ENCODE measurements at regions not wholly inside any gene's neighbourhood (a gene's known extent, or its start where the extent isn't known, plus 50 kb on each side); places are given as distances from the start of the nearest gene placed in this dataset.

- no peak for TF ChIP-seq ETS1 (IDR thresholded peaks at IDR 0.05)
- TF ChIP-seq NANOG (IDR thresholded peaks at IDR 0.05; ENCODE audit: borderline replicate concordance) = no peak
- no peak for TF ChIP-seq CREB1 (CRISPR knock-in tag; IDR thresholded peaks at IDR 0.05; ENCODE audit: low read depth)
- TF ChIP-seq STAT1 (IDR thresholded peaks at IDR 0.05; ENCODE audit: unreplicated experiment) = no peak
- TF ChIP-seq EZH2 (IDR thresholded peaks at IDR 0.05; ENCODE audit: low read depth, unreplicated experiment) = no peak
- no peak for TF ChIP-seq EZH2phosphoT487 (IDR thresholded peaks at IDR 0.05; ENCODE audit: unreplicated experiment)
- TF ChIP-seq ZNF331 (CRISPR knock-in tag; IDR thresholded peaks at IDR 0.05; ENCODE audit: low read depth) = no peak
- no peak for TF ChIP-seq ZNF114 (CRISPR knock-in tag; IDR thresholded peaks at IDR 0.05)
- TF ChIP-seq CTCF (conservative IDR thresholded peaks at IDR 0.05; ENCODE audit: low read depth in 2 of 2) = no peak
Observed at GRCh38 chr13:109977212-109977968, 191.0 kb upstream of the IRS2 start (continued).

GRCh38 chr13:109976206-109976997 lies 190.0 kb upstream of the IRS2 start:
- Histone ChIP-seq H3K9me2 (ENCODE audit: insufficient read depth) (no peaks in the 10 kb centered on the region), H3K4me1 (ENCODE audit: insufficient read depth) (no peaks in the 10 kb centered on the region), H3F3A (replicated peaks; ENCODE audit: low read depth) (no peaks in the 10 kb centered on the region), H3K4me2 (no peak overlapping the region), H4K20me1 (replicated peaks; ENCODE audit: insufficient read depth) (no peaks in the 10 kb centered on the region), H3K27me3 (ENCODE audit: insufficient read depth) (no peaks in the 10 kb centered on the region), H3K36me3 (ENCODE audit: insufficient read depth) (no peaks in the 10 kb centered on the region), H2AFZ (no peak overlapping the region), H3K27ac (ENCODE audit: low read depth) (no peak overlapping the region), H3K4me3 (no peak overlapping the region), H3K79me2 (replicated peaks; ENCODE audit: insufficient read depth) (no peaks in the 10 kb centered on the region)
- ATAC-seq (no peak), DNase-seq (ENCODE audit: low spot score) (no peak)
- no peak overlapping the region for H3K4me3 Mint-ChIP-seq
- peaks cover 3% of the 10 kb centered on the region for H3K27me3 Mint-ChIP-seq (ENCODE audit: insufficient read depth, low read depth, poor library complexity)
- no peak overlapping the region for H3K27ac Mint-ChIP-seq
- H3K9me3 Mint-ChIP-seq = no peaks in the 10 kb centered on the region; the same call in 2 of the 3 replicates
- H3K36me3 Mint-ChIP-seq (ENCODE audit: low read depth) = no peaks in the 10 kb centered on the region
- no peaks in the 10 kb centered on the region for H3K4me1 Mint-ChIP-seq
- TF ChIP-seq STAT1 (IDR thresholded peaks at IDR 0.05; ENCODE audit: unreplicated experiment) (no peak), REST (IDR thresholded peaks at IDR 0.05; ENCODE audit: unreplicated experiment) (no peak), ZNF462 (CRISPR knock-in tag; IDR thresholded peaks at IDR 0.05) (no peak)
